ENCODE measurements at regions not wholly inside any gene's neighbourhood (a gene's known extent, or its start where the extent isn't known, plus 50 kb on each side); places are given as distances from the start of the nearest gene placed in this dataset.
A peak's percentile ranks its signal among the peaks of the same experiment; 100 is the strongest.

DNA sequence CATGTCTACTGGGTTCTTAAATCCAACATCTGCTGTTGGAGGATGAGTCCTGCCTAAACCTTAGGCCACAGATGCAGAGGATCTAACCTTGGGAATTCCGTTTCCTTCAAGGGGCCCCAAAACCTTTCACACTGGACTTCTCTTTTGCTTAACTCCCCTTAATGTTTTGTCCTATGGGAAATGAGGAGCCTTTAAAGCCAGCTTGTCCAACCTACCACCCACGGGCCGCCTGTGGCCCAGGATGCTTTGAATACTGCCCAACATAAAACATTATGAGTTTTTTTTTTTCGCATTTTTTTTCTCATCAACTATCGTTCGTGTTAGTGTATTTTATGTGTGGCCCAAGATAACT, 157.2 kb upstream of the SLC1A4 start:
- no peak overlapping the region for H2AFZ ChIP-seq (ENCODE audit: low read length)
- H2BK15ac ChIP-seq (ENCODE audit: low read length), result no peak overlapping the region
- no peak overlapping the region for H3K23ac ChIP-seq (ENCODE audit: low read depth, low read length, poor library complexity)
- no peak overlapping the region for H3K27ac ChIP-seq (replicated peaks; ENCODE audit: low read length)
- H3K4me2 ChIP-seq (ENCODE audit: insufficient read depth, low read length, poor library complexity, severe bottlenecking), result no peak overlapping the region
- WGBS, 2 donors (ENCODE audit: extremely low coverage in 2 of 2, insufficient read length in 2 of 2, insufficient replicate concordance in 1 of 2), result no CpG with 5 or more reads among the region's 6 CpGs
- H3K4me3 ChIP-seq (ENCODE audit: low read length in 2 of 2), result no peak overlapping the region
- H3K4me1 ChIP-seq (ENCODE audit: control insufficient read depth in 2 of 2, insufficient read depth in 1 of 2, low read depth in 1 of 2, low read length in 2 of 2), result peaks cover 9 to 12% of the 10 kb centered on the region in 2 donors
- peaks cover 0 to 4% (median 0%) of the 10 kb centered on the region in 3 experiments for H3K27me3 ChIP-seq (ENCODE audit: control insufficient read depth in 3 of 3, insufficient read depth in 3 of 3, low read depth in 1 of 3, low read length in 3 of 3)
- no peak overlapping the region for H2BK5ac ChIP-seq (ENCODE audit: low read length)
- H3K79me1 ChIP-seq (ENCODE audit: low read depth, low read length), result no peaks in the 10 kb centered on the region
- no peak overlapping the region for H4K8ac ChIP-seq (ENCODE audit: low read depth, low read length)
- H2AK5ac ChIP-seq (ENCODE audit: low read depth, low read length), result no peak overlapping the region
- no peak overlapping the region for H2BK12ac ChIP-seq (ENCODE audit: low read length)
- no peak overlapping the region for H2BK120ac ChIP-seq (ENCODE audit: low read depth, low read length)
- DNase-seq (ENCODE audit: low spot score), result no peak
- H3K9ac ChIP-seq (ENCODE audit: low read depth, low read length, poor library complexity), result no peak overlapping the region
- H3K14ac ChIP-seq (ENCODE audit: low read length), result no peak overlapping the region
- no peak overlapping the region for H3K4ac ChIP-seq (ENCODE audit: low read length)
- H3K9me3 ChIP-seq (replicated peaks in 1 of 2; ENCODE audit: control insufficient read depth in 2 of 2, insufficient read depth in 1 of 2, low read depth in 1 of 2, low read length in 2 of 2), result no peaks in the 10 kb centered on the region
- no peaks in the 10 kb centered on the region for H3K36me3 ChIP-seq (replicated peaks in 1 of 2; ENCODE audit: control insufficient read depth in 2 of 2, insufficient read depth in 2 of 2, low read length in 2 of 2)
- H3K18ac ChIP-seq (ENCODE audit: low read length), result no peak overlapping the region
- no peak overlapping the region for H4K91ac ChIP-seq (ENCODE audit: low read depth, low read length, poor library complexity)

DNA sequence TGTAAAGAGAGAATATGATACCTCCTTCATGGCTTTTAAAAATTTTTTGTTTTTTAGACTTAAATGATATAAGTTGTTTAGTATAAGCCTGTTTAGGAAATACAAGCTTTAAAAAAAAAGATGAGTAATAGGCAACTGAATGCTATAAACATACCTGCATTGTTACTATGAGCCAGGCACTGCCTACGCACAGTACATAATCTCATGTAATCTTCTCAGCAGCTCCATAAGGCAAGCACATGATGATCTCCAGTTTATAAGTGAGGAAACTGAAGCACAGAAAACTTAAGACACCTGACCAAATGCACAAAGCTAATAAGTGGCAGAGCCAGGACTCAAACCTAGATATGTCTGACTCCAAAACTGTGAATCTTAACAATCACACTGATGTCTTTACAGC, 156.3 kb upstream of the SLC1A4 start:
- Histone ChIP-seq H3K36me3 (replicated peaks in 1 of 2; ENCODE audit: control insufficient read depth in 2 of 2, insufficient read depth in 2 of 2, low read length in 2 of 2) (no peaks in the 10 kb centered on the region), H3K9me3 (replicated peaks in 1 of 2; ENCODE audit: control insufficient read depth in 2 of 2, insufficient read depth in 1 of 2, low read depth in 1 of 2, low read length in 2 of 2) (no peaks in the 10 kb centered on the region), H3K27ac (replicated peaks; ENCODE audit: low read length) (no peak overlapping the region), H3K27me3 (ENCODE audit: control insufficient read depth in 3 of 3, insufficient read depth in 3 of 3, low read depth in 1 of 3, low read length in 3 of 3) (no peaks in the 10 kb centered on the region), H3K23ac (ENCODE audit: low read depth, low read length, poor library complexity) (no peak overlapping the region), H2AFZ (ENCODE audit: low read length) (no peak overlapping the region), H3K14ac (ENCODE audit: low read length) (no peak overlapping the region), H3K79me1 (ENCODE audit: low read depth, low read length) (no peaks in the 10 kb centered on the region), H3K4me1 (ENCODE audit: control insufficient read depth in 2 of 2, insufficient read depth in 1 of 2, low read depth in 1 of 2, low read length in 2 of 2) (peaks cover 7 to 12% of the 10 kb centered on the region in 2 donors), H2BK120ac (ENCODE audit: low read depth, low read length) (no peak overlapping the region), H2BK5ac (ENCODE audit: low read length) (no peak overlapping the region), H2BK12ac (ENCODE audit: low read length) (no peak overlapping the region), H3K9ac (ENCODE audit: low read depth, low read length, poor library complexity) (no peak overlapping the region), H2BK15ac (ENCODE audit: low read length) (no peak overlapping the region), H3K4me2 (ENCODE audit: insufficient read depth, low read length, poor library complexity, severe bottlenecking) (no peak overlapping the region), H3K4ac (ENCODE audit: low read length) (no peak overlapping the region), H3K4me3 (ENCODE audit: low read length in 2 of 2) (no peak overlapping the region), H3K18ac (ENCODE audit: low read length) (no peak overlapping the region), H2AK5ac (ENCODE audit: low read depth, low read length) (no peak overlapping the region), H4K8ac (ENCODE audit: low read depth, low read length) (no peak overlapping the region), H4K91ac (ENCODE audit: low read depth, low read length, poor library complexity) (no peak overlapping the region)
- DNase-seq (ENCODE audit: low spot score), result no peak
- no CpG with 5 or more reads among the region's 1 CpG for WGBS, 2 donors (ENCODE audit: extremely low coverage in 2 of 2, insufficient read length in 2 of 2, insufficient replicate concordance in 1 of 2)

- H3K9me3 ChIP-seq (replicated peaks in 1 of 2; ENCODE audit: control insufficient read depth in 2 of 2, insufficient read depth in 1 of 2, low read depth in 1 of 2, low read length in 2 of 2), result no peaks in the 10 kb centered on the region
- no peak overlapping the region for H4K91ac ChIP-seq (ENCODE audit: low read depth, low read length, poor library complexity)
- no peak for DNase-seq (ENCODE audit: low spot score)
- no peak overlapping the region for H3K27ac ChIP-seq (replicated peaks; ENCODE audit: low read length)
- H2BK12ac ChIP-seq (ENCODE audit: low read length), result no peak overlapping the region
- no peak overlapping the region for H2BK5ac ChIP-seq (ENCODE audit: low read length)
- no peak overlapping the region for H3K4me3 ChIP-seq (ENCODE audit: low read length in 2 of 2)
- no peak overlapping the region for H3K18ac ChIP-seq (ENCODE audit: low read length)
- H2AFZ ChIP-seq (ENCODE audit: low read length), result no peak overlapping the region
- H2BK15ac ChIP-seq (ENCODE audit: low read length), result no peak overlapping the region
- H3K36me3 ChIP-seq (replicated peaks in 1 of 2; ENCODE audit: control insufficient read depth in 2 of 2, insufficient read depth in 2 of 2, low read length in 2 of 2), result no peaks in the 10 kb centered on the region
- H3K27me3 ChIP-seq (ENCODE audit: control insufficient read depth in 3 of 3, insufficient read depth in 3 of 3, low read depth in 1 of 3, low read length in 3 of 3), result no peaks in the 10 kb centered on the region
- no peak overlapping the region for H3K9ac ChIP-seq (ENCODE audit: low read depth, low read length, poor library complexity)
- no peak overlapping the region for H3K14ac ChIP-seq (ENCODE audit: low read length)
- no peaks in the 10 kb centered on the region for H3K79me1 ChIP-seq (ENCODE audit: low read depth, low read length)
- H3K23ac ChIP-seq (ENCODE audit: low read depth, low read length, poor library complexity), result no peak overlapping the region
- no peak overlapping the region for H4K8ac ChIP-seq (ENCODE audit: low read depth, low read length)
- no peak overlapping the region for H3K4ac ChIP-seq (ENCODE audit: low read length)
- peaks cover 6 to 7% of the 10 kb centered on the region in 2 donors for H3K4me1 ChIP-seq (ENCODE audit: control insufficient read depth in 2 of 2, insufficient read depth in 1 of 2, low read depth in 1 of 2, low read length in 2 of 2)
- H2BK120ac ChIP-seq (ENCODE audit: low read depth, low read length), result no peak overlapping the region
- H2AK5ac ChIP-seq (ENCODE audit: low read depth, low read length), result no peak overlapping the region
- WGBS, 2 donors (ENCODE audit: extremely low coverage in 2 of 2, insufficient read length in 2 of 2, insufficient replicate concordance in 1 of 2), result no CpG with 5 or more reads among the region's 5 CpGs
- no peak overlapping the region for H3K4me2 ChIP-seq (ENCODE audit: insufficient read depth, low read length, poor library complexity, severe bottlenecking)
Observed at GRCh38 chr2:64836566-64836965, 152.6 kb upstream of the SLC1A4 start.

- Histone ChIP-seq H3K4me2 (ENCODE audit: insufficient read depth, low read length, poor library complexity, severe bottlenecking) (no peak overlapping the region), H2BK120ac (ENCODE audit: low read depth, low read length) (no peak overlapping the region), H2AK5ac (ENCODE audit: low read depth, low read length) (no peak overlapping the region), H3K9me3 (replicated peaks in 1 of 2; ENCODE audit: control insufficient read depth in 2 of 2, insufficient read depth in 1 of 2, low read depth in 1 of 2, low read length in 2 of 2) (no peaks in the 10 kb centered on the region), H2BK12ac (ENCODE audit: low read length) (peak overlapping the region; percentile 12), H3K18ac (ENCODE audit: low read length) (no peak overlapping the region), H3K14ac (ENCODE audit: low read length) (no peak overlapping the region), H2BK5ac (ENCODE audit: low read length) (peak overlapping the region; percentile 8), H4K91ac (ENCODE audit: low read depth, low read length, poor library complexity) (no peak overlapping the region), H3K23ac (ENCODE audit: low read depth, low read length, poor library complexity) (no peak overlapping the region), H3K27ac (replicated peaks; ENCODE audit: low read length) (no peak overlapping the region), H3K9ac (ENCODE audit: low read depth, low read length, poor library complexity) (no peak overlapping the region), H3K4me1 (ENCODE audit: control insufficient read depth in 2 of 2, insufficient read depth in 1 of 2, low read depth in 1 of 2, low read length in 2 of 2) (peaks cover 6 to 7% of the 10 kb centered on the region in 2 donors), H3K4ac (ENCODE audit: low read length) (no peak overlapping the region), H3K4me3 (ENCODE audit: low read length in 2 of 2) (no peak overlapping the region), H2AFZ (ENCODE audit: low read length) (no peak overlapping the region), H4K8ac (ENCODE audit: low read depth, low read length) (no peak overlapping the region), H2BK15ac (ENCODE audit: low read length) (no peak overlapping the region), H3K36me3 (replicated peaks in 1 of 2; ENCODE audit: control insufficient read depth in 2 of 2, insufficient read depth in 2 of 2, low read length in 2 of 2) (no peaks in the 10 kb centered on the region), H3K79me1 (ENCODE audit: low read depth, low read length) (no peaks in the 10 kb centered on the region), H3K27me3 (ENCODE audit: control insufficient read depth in 3 of 3, insufficient read depth in 3 of 3, low read depth in 1 of 3, low read length in 3 of 3) (no peaks in the 10 kb centered on the region)
- no CpG with 5 or more reads among the region's 10 CpGs for WGBS, 2 donors (ENCODE audit: extremely low coverage in 2 of 2, insufficient read length in 2 of 2, insufficient replicate concordance in 1 of 2)
- no peak for DNase-seq (ENCODE audit: low spot score)
Observed at GRCh38 chr2:64837116-64837731, 152.0 kb upstream of the SLC1A4 start.
